HUES48 (cell line): ENCODE measurements at regions not wholly inside any gene's neighbourhood (a gene's known extent, or its start where the extent isn't known, plus 50 kb on each side); places are given as distances from the start of the nearest gene placed in this dataset.

Source experiments
- H3K27ac ChIP-seq: one replicate; pipeline ENCODE4 v1.7.0; 2013; ENCODE audit warnings: low read depth, low read length, inconsistent platforms
- H3K27me3 ChIP-seq: 2 replicates; pipeline ENCODE4 v1.6.1; 2013; ENCODE audit warnings: mild to moderate bottlenecking, low read length; ENCODE audit not compliant: control insufficient read depth, insufficient read depth
- H3K36me3 ChIP-seq: 2 replicates; pipeline ENCODE4 v1.6.1; 2013; ENCODE audit warnings: low read length; ENCODE audit not compliant: control insufficient read depth, insufficient read depth
- H3K4me1 ChIP-seq: 2 replicates; pipeline ENCODE4 v1.6.1; 2013; ENCODE audit warnings: mild to moderate bottlenecking, low read length; ENCODE audit not compliant: control insufficient read depth, insufficient read depth
- H3K4me3 ChIP-seq: 2 replicates; pipeline ENCODE4 v1.5.1; 2013; ENCODE audit warnings: mild to moderate bottlenecking, low read depth, low read length
- H3K9ac ChIP-seq: 2 replicates; pipeline ENCODE4 v1.6.1; 2013; ENCODE audit warnings: mild to moderate bottlenecking, low read depth, low read length, moderate library complexity
- H3K9me3 ChIP-seq: 2 replicates; pipeline ENCODE4 v1.6.1; 2013; ENCODE audit warnings: low read length; ENCODE audit not compliant: control insufficient read depth, insufficient read depth

DNA sequence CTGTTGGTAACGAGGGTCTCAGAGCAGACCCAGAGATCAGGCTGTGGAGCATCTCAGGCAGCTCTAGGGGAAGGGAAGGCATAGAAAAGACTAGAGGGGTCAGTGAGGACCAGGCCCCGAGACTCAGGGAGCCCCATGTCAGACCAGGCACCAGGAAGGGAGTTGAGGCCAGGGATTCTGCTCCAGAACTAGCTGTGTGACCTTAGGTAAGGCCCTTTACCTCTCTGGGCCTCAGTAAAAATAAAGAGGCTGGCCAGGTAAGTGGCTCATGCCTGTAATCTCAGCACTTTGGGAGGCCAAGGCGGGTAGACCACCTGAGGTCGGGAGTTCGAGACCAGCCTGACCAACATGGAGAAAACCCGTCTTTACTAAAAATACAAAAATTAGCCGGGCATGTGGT lies 176.4 kb upstream of the IER5L start:
- Histone ChIP-seq H3K27me3 (no peaks in the 10 kb centered on the region), H3K27ac (no peak overlapping the region), H3K9me3 (peaks cover 4% of the 10 kb centered on the region), H3K9ac (no peak overlapping the region), H3K4me1 (peaks cover 3% of the 10 kb centered on the region; the same call in 1 of the 2 replicates), H3K4me3 (no peak overlapping the region), H3K36me3 (no peaks in the 10 kb centered on the region)

DNA sequence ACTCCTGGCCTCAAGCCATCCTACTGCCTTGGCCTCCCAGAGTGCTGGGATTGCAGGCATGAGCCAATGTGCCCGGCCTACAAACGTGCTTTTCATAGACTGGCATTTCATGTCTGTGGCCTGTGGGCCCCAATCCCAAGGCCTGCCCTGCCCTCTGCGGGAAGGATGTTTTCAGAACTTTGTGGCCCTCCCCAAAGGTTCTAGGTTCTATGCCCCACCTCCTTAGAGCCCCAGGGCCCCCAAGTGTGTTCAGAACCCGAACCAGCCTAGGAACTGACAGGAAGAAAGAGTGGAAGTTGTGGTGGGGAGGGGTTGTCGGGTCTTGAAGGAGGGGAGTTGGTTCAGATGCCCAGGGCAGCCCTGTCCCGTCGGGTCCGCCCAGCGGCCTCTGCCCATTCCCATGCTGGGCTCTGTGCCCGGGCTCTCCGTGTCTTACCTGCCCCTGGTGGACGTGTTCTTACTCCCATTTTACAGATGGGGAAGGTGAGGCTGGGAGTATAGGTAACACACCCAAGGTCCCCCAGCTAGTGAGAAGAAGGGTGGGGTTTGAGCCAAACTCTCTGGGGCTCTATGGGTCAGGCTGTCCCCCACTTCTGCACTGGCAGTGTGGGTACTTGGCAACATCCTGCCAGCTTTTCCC lies 175.8 kb upstream of the IER5L start:
- no peak overlapping the region for H3K9ac ChIP-seq
- peaks cover 3% of the 10 kb centered on the region; the same call in 1 of the 2 replicates for H3K4me1 ChIP-seq
- H3K27ac ChIP-seq, result no peak overlapping the region
- no peaks in the 10 kb centered on the region for H3K36me3 ChIP-seq
- no peaks in the 10 kb centered on the region for H3K27me3 ChIP-seq
- H3K4me3 ChIP-seq, result no peak overlapping the region
- peaks cover 4% of the 10 kb centered on the region for H3K9me3 ChIP-seq

DNA sequence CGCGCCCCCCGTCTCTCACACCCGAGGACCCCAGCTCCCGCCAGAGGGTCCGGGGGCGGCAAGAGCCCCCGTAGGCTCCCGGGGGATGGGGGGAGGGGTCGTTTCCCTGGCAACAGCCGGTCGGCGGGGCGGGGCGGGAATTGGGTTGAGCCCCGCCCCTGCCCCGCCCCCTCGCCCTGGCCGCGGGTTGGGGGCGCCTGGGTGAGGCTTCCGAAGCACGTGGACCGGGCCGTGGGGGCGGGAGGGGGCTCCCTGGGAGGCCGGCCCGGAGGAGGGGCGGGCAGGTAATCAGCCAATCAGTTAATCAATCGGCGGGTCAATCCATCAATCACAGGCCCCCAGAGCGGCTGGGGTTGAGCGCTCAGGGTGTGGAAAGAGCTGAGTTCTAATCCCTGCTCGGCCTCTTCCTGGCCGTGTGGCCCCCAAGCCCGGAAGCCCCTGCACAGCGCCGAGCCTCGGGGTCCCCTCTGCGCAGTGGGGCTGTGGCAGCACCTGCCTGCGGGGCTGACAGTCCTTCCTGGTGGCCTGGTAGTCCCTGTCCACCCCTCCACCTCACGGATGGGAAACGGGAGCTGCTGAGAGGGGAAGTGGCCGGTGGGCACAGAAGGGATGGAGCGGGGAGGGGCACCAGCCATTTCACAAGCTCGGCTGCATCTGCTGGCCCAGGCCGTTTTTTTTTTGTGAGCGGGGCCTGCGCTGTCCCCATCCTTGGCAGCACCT lies 174.2 kb upstream of the IER5L start:
- peak overlapping the region; percentile 75 for H3K4me3 ChIP-seq
- H3K36me3 ChIP-seq, result no peaks in the 10 kb centered on the region
- H3K9ac ChIP-seq, result no peak overlapping the region

DNA sequence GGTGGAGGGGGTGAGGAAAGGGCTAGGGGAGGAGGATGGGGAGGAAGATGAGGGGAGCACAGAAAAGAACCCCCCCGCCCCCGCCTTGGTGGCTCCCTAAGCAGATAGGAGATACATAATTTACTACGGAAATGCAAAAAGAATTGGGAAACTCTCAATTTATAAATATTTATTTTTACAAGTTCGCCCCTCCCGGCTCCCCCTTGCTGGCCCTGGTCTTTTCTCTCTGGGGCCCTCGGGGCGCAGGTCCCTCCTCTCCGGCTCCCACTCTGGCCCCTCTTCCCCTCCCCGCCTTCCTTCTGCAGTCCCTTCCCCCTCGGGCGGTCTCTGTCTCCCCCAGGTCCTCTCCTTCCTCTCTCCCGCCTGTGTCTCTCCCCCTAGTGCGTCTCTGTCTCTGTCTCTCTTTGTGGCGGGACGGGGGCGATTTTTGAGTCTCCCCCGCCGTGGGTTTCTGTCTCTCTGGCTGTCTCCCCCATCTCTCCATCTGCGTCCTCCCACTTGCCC lies 173.6 kb upstream of the IER5L start:
- H3K27me3 ChIP-seq, result no peaks in the 10 kb centered on the region
- H3K36me3 ChIP-seq, result no peaks in the 10 kb centered on the region
- peaks cover 4% of the 10 kb centered on the region for H3K9me3 ChIP-seq
- peak overlapping the region; percentile 75 for H3K4me3 ChIP-seq
- peak overlapping the region; percentile 69 for H3K27ac ChIP-seq
- H3K4me1 ChIP-seq, result peaks cover 3% of the 10 kb centered on the region; the same call in 1 of the 2 replicates
- no peak overlapping the region for H3K9ac ChIP-seq

More for the DNA sequence above, 174.2 kb upstream of the IER5L start:
- Histone ChIP-seq H3K9me3 (peaks cover 4% of the 10 kb centered on the region), H3K4me1 (peaks cover 3% of the 10 kb centered on the region; the same call in 1 of the 2 replicates), H3K27ac (peak overlapping the region; percentile 69), H3K27me3 (no peaks in the 10 kb centered on the region)

DNA sequence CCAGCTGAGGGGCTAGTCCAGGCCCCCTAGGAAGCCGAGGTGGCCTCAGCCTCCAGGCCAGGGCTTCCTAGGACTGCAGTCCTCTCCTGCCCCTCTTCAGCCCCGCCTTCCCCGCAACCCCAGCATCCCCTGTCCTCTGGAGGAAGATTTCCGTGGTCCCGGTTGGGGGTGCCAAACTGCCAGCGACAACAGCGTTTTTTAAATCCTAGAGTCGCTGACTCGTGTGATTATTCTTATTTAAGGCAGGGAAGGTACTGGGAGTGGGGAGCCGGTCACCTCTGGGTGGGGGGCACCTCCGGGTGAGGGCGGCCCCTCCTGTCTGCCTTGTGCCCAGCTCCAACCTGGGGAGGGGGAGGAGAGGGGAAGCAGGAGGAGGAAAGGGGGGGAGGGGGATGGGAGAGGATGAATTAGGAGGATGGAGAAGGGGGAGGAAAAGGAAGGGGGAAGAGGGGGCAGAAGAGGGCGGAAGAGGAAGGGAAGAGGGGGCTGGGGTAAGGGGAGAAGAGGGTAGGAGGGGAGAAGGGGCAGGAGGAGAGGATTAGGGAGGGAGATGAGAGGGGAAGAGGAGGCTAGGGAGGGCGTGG lies 173.1 kb upstream of the IER5L start:
- Histone ChIP-seq H3K27me3 (no peaks in the 10 kb centered on the region), H3K4me1 (peaks cover 3% of the 10 kb centered on the region; the same call in 1 of the 2 replicates), H3K36me3 (no peaks in the 10 kb centered on the region), H3K9ac (no peak overlapping the region), H3K9me3 (peaks cover 4% of the 10 kb centered on the region), H3K4me3 (peak overlapping the region; percentile 75; the same call in 1 of the 2 replicates), H3K27ac (peak overlapping the region; percentile 76)

DNA sequence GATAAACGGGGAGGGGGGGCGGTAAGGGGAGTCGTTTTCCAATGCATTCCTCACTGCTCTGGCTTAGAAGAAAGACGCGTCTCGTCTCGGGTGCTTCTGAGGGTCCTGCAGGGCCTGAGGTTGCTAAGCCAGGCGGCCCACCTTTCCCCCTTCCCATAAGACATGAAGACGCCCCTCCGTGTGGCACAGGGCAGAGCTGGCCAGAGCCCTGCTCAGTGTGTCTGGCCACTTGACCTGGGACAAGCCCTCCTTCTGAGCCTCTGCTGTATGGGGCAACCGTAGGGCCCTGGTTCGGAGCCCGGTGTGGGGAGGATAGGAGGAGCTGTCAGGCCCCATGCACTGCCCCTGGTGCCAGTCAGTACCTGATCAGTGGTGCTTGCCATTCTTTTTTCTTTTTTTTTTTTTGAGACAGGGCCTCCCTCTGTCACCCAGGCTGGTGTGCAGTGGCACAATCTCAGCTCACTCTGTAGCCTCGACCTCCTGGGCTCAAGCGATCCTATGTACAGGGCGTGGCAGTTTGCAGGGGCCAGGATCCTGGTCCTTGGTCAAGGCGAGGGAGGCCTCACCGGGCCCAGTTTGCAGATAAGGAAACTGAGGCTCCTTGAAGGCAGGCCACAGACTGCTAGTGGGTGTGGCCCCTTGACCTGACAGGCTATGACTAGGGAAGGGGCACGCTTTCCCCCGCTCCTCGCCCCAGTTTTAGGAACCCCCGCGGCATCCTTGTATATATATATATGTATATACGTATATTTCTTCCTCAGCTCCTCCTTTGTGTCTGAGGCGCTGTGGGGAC lies 172.3 kb upstream of the IER5L start:
- Histone ChIP-seq H3K9me3 (no peaks in the 10 kb centered on the region), H3K27ac (peak overlapping the region; percentile 76), H3K4me3 (no peak overlapping the region), H3K9ac (no peak overlapping the region), H3K27me3 (no peaks in the 10 kb centered on the region), H3K36me3 (no peaks in the 10 kb centered on the region), H3K4me1 (peaks cover 3% of the 10 kb centered on the region; the same call in 1 of the 2 replicates)

DNA sequence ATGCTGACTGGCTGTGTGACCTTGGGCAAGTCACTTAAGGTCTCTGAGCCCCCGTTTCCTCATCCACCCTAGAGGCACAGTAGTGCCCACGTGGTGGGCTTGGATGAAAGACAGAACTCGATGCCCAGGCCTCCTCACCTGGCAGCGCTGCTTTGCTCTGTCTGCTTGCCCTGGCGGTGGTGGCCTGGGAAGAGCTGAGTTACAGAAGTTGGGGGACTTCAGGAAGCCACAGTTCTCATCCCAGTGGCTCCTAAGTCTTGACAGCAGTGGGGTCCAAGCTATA lies 171.5 kb upstream of the IER5L start:
- Histone ChIP-seq H3K9ac (no peak overlapping the region), H3K9me3 (no peaks in the 10 kb centered on the region), H3K36me3 (no peaks in the 10 kb centered on the region), H3K4me3 (no peak overlapping the region), H3K4me1 (peaks cover 3% of the 10 kb centered on the region; the same call in 1 of the 2 replicates), H3K27me3 (no peaks in the 10 kb centered on the region), H3K27ac (no peak overlapping the region)

DNA sequence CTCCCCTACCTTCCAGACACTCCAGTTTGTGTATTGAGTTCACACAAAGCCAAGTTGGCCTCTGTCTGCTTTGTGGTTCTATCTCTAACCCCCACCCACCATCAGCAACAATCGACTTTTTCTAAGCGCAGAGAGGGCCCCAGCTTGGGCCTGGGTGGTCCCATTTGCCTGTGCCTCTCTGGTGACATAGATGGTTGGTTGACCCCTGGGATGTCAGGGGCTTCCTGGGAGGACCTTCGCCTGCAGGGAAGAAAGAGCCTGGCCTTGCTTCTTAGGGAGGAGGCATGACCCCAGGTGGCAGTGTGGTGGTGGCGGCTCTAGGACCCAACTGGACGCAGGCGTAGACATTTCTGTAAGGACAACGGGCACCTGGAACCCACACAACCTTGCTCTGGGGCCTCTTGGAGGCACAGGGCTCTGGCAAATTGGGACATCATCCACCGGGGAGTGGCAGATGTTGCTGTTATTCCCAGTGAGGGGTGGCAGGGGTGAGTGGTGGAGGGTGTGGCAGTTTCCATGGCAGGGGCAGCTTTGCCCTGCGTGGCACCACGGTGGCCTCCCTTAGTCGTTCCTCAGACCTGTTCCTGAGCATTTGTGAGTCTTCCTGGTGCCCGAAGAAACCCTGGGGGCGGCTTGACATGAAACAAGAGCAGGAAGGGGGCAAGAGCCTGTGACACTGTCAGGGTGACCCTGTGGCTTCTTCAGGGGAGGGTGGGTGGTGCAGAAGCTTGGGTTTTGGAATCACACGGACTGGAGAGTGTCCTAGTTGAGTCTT lies 171.0 kb upstream of the IER5L start:
- H3K4me3 ChIP-seq, result no peak overlapping the region
- no peaks in the 10 kb centered on the region for H3K27me3 ChIP-seq
- no peaks in the 10 kb centered on the region for H3K36me3 ChIP-seq
- no peak overlapping the region for H3K27ac ChIP-seq
- no peak overlapping the region for H3K9ac ChIP-seq
- H3K4me1 ChIP-seq, result peaks cover 3% of the 10 kb centered on the region; the same call in 1 of the 2 replicates
- no peaks in the 10 kb centered on the region for H3K9me3 ChIP-seq

DNA sequence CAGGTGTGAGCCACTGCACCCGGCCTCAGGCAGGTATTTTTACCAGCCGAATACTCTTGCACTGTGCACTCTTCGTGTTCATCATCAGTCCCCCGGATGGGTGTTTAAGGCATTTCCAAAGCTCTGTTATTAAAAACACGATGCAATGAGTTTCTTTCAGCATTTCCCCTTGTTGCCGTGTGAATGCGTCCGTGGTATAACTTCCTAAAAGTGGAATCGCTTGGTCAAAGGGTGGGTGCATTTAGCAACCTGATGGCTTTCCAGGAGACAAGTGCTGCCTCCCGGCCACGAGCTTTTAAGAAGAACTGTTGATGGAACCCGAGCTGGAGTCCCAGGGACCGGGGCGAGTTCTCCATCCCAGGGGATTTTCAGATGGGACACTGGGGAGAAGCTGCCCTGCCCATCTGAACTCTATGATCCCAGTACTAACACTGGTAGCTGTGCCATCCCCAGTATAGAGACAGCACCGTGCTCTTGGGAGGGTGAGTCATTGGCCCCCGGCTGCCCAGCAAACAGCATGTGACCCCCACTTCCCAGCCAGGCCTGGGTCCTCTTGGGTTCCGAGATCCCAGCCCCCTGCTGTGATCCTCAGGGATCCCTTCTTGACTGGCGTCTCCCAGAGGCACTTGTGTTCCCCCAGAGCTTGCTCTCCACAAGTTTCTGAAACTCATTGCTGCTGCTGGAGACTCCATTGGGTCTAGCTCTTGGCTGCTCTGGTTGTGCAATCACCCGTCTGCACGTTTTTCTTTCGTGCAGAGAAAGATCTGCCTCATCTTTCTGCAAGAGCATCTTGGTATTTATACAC lies 169.5 kb upstream of the IER5L start:
- Histone ChIP-seq H3K9ac (no peak overlapping the region), H3K9me3 (no peaks in the 10 kb centered on the region), H3K27me3 (no peaks in the 10 kb centered on the region), H3K4me1 (no peaks in the 10 kb centered on the region), H3K4me3 (no peak overlapping the region), H3K36me3 (no peaks in the 10 kb centered on the region), H3K27ac (no peak overlapping the region)
